ENCODE measurements at regions not wholly inside any gene's neighbourhood (a gene's known extent, or its start where the extent isn't known, plus 50 kb on each side); places are given as distances from the start of the nearest gene placed in this dataset.

DNA sequence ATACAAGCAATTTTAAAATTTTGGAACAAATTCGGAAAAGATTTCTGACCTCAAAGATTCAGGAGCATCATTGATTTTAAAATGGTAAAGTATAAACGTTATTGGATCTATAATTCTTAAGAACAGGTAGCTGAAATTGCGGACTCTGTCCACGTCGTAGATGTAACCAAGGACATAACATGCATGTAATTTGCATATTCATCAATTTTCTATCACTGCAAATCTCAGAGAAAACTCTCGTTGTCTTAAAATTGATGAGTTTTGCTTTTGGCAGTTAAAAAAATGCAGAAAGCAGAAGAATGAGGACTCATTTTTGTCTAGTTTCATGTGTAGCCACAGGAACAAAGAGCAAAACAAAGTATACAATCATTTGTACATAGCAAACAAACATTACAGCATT, 1094.4 kb downstream of the SI start:
- Histone ChIP-seq H3K4me2 (replicated peaks; ENCODE audit: extremely low read depth, low read length, poor library complexity, severe bottlenecking) (no peak overlapping the region), H3K9me3 (replicated peaks in 1 of 2; ENCODE audit: control insufficient read depth in 1 of 2, insufficient read depth in 1 of 2, low read length in 2 of 2) (no peaks in the 10 kb centered on the region), H3K4me3 (replicated peaks in 1 of 3; ENCODE audit: low read depth in 2 of 3, low read length in 3 of 3) (no peak overlapping the region), H4K20me1 (ENCODE audit: insufficient read depth, low read length) (no peaks in the 10 kb centered on the region), H3K36me3 (replicated peaks in 1 of 2; ENCODE audit: control insufficient read depth in 1 of 2, insufficient read depth in 2 of 2, low read length in 2 of 2) (no peaks in the 10 kb centered on the region), H3K4me1 (ENCODE audit: control insufficient read depth in 1 of 2, insufficient read depth in 2 of 2, low read length in 2 of 2) (no peaks in the 10 kb centered on the region), H3K27me3 (ENCODE audit: control insufficient read depth in 2 of 2, insufficient read depth in 2 of 2, low read length in 2 of 2) (no peaks in the 10 kb centered on the region), H2AFZ (ENCODE audit: insufficient read depth, low read depth, low read length, poor library complexity, severe bottlenecking) (no peak overlapping the region), H3K79me2 (ENCODE audit: insufficient read depth, low read length) (no peaks in the 10 kb centered on the region), H3K9ac (ENCODE audit: insufficient read depth, low read length, poor library complexity, severe bottlenecking) (no peak overlapping the region), H3K27ac (ENCODE audit: low read depth in 1 of 2, low read length in 2 of 2) (no peak overlapping the region)
- TF ChIP-seq, protein P1, sequence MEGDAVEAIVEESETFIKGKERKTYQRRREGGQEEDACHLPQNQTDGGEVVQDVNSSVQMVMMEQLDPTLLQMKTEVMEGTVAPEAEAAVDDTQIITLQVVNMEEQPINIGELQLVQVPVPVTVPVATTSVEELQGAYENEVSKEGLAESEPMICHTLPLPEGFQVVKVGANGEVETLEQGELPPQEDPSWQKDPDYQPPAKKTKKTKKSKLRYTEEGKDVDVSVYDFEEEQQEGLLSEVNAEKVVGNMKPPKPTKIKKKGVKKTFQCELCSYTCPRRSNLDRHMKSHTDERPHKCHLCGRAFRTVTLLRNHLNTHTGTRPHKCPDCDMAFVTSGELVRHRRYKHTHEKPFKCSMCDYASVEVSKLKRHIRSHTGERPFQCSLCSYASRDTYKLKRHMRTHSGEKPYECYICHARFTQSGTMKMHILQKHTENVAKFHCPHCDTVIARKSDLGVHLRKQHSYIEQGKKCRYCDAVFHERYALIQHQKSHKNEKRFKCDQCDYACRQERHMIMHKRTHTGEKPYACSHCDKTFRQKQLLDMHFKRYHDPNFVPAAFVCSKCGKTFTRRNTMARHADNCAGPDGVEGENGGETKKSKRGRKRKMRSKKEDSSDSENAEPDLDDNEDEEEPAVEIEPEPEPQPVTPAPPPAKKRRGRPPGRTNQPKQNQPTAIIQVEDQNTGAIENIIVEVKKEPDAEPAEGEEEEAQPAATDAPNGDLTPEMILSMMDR (IDR thresholded peaks at IDR 0.05) = no peak
- H3K4me1 Mint-ChIP-seq = no peaks in the 10 kb centered on the region
- H3K4me3 Mint-ChIP-seq = no peak overlapping the region
- H3K27ac Mint-ChIP-seq = no peak overlapping the region
- no peak for DNase-seq
- no peaks in the 10 kb centered on the region for H3K36me3 Mint-ChIP-seq
- H3K9me3 Mint-ChIP-seq = peaks cover 0 to 3% (median 0%) of the 10 kb centered on the region in 7 donors
- intact Hi-C loops (cut with micrococcal nuclease) = no loop called here
- no CpG with 5 or more reads among the region's 6 CpGs for WGBS (ENCODE audit: insufficient coverage)
- H3K27me3 Mint-ChIP-seq (ENCODE audit: low read depth in 3 of 3) = peaks cover 1% of the 10 kb centered on the region in 3 donors

DNA sequence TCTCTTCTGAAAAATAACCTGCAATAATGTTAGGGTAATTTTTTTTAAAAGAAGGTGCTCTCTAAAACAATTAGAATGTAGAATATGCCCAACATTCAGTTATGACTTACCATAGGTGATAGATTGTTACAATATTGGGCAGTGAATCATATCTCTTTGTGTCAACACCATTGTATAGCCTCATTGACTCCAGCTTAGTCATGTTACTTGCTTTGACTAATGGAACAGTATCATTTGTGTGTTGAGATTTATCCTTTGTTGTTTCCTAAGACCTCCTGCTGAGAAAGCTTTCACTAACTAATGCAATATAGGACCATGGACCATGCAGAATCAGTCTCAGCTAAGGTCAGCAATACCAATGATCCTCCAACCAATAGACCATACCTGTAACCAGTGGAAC, 1106.4 kb downstream of the SI start:
- Histone ChIP-seq H3K4me3 (replicated peaks in 1 of 3; ENCODE audit: low read depth in 2 of 3, low read length in 3 of 3) (no peak overlapping the region), H3K27me3 (ENCODE audit: control insufficient read depth in 2 of 2, insufficient read depth in 2 of 2, low read length in 2 of 2) (no peaks in the 10 kb centered on the region), H3K9ac (ENCODE audit: insufficient read depth, low read length, poor library complexity, severe bottlenecking) (no peak overlapping the region), H4K20me1 (ENCODE audit: insufficient read depth, low read length) (no peaks in the 10 kb centered on the region), H3K36me3 (replicated peaks in 1 of 2; ENCODE audit: control insufficient read depth in 1 of 2, insufficient read depth in 2 of 2, low read length in 2 of 2) (no peaks in the 10 kb centered on the region), H2AFZ (ENCODE audit: insufficient read depth, low read depth, low read length, poor library complexity, severe bottlenecking) (no peak overlapping the region), H3K27ac (ENCODE audit: low read depth in 1 of 2, low read length in 2 of 2) (no peak overlapping the region), H3K4me2 (replicated peaks; ENCODE audit: extremely low read depth, low read length, poor library complexity, severe bottlenecking) (no peak overlapping the region), H3K4me1 (ENCODE audit: control insufficient read depth in 1 of 2, insufficient read depth in 2 of 2, low read length in 2 of 2) (no peaks in the 10 kb centered on the region), H3K9me3 (replicated peaks in 1 of 2; ENCODE audit: control insufficient read depth in 1 of 2, insufficient read depth in 1 of 2, low read length in 2 of 2) (peaks cover 1 to 8% of the 10 kb centered on the region in 2 donors), H3K79me2 (ENCODE audit: insufficient read depth, low read length) (no peaks in the 10 kb centered on the region)
- Mint-ChIP-seq H3K9me3 (peaks cover 0 to 3% (median 2%) of the 10 kb centered on the region in 7 donors), H3K36me3 (no peaks in the 10 kb centered on the region), H3K27me3 (ENCODE audit: low read depth in 3 of 3) (no peaks in the 10 kb centered on the region), H3K4me1 (no peaks in the 10 kb centered on the region), H3K27ac (no peak overlapping the region), H3K4me3 (no peak overlapping the region)
- TF ChIP-seq, protein P1 (IDR thresholded peaks at IDR 0.05) = no peak
- DNase-seq = no peak
- intact Hi-C loops (cut with micrococcal nuclease) = no loop called here

Measured in CD14-positive monocyte (primary cell).